Endothelial cell (in vitro differentiated cells): ENCODE measurements at regions not wholly inside any gene's neighbourhood (a gene's known extent, or its start where the extent isn't known, plus 50 kb on each side); places are given as distances from the start of the nearest gene placed in this dataset.
"Not testable (repeated sequence)": the region's sequence is repeated elsewhere in the genome, so short reads cannot be mapped to it uniquely, and the experiment has no call there.

Source experiments
- DNase-seq: peaks from one replicate; pipeline ENCODE4 v3.0.0; 2021; ENCODE audit warnings: low spot score
- H3K27ac Mint-ChIP-seq: one replicate; pipeline ENCODE4 v1.8.0; 2021; ENCODE audit warnings: mixed read lengths, inconsistent platforms; ENCODE audit not compliant: unreplicated experiment
- H3K27me3 Mint-ChIP-seq: one replicate; pipeline ENCODE4 v1.8.0; 2021; ENCODE audit warnings: mild to moderate bottlenecking, moderate library complexity, mixed read lengths, inconsistent platforms; ENCODE audit not compliant: unreplicated experiment
- H3K36me3 Mint-ChIP-seq: one replicate; pipeline ENCODE4 v1.8.0; 2021; ENCODE audit warnings: mild to moderate bottlenecking, low read depth, mixed read lengths, inconsistent platforms; ENCODE audit not compliant: unreplicated experiment
- H3K4me1 Mint-ChIP-seq: one replicate; pipeline ENCODE4 v1.8.0; 2021; ENCODE audit warnings: mild to moderate bottlenecking, mixed read lengths, inconsistent platforms; ENCODE audit not compliant: unreplicated experiment
- H3K4me3 Mint-ChIP-seq: one replicate; pipeline ENCODE4 v1.8.0; 2021; ENCODE audit warnings: mild to moderate bottlenecking, mixed read lengths, inconsistent platforms; ENCODE audit not compliant: unreplicated experiment
- H3K9me3 Mint-ChIP-seq: one replicate; pipeline ENCODE4 v1.8.0; 2021; ENCODE audit warnings: mixed read lengths, inconsistent platforms; ENCODE audit not compliant: unreplicated experiment
- CTCF ChIP-seq: fragments of 200-600 bp; sonication (generic); IDR thresholded peaks from one replicate; pipeline ENCODE4 v1.5.0; 2021; ENCODE audit warnings: antibody characterized with exemption; ENCODE audit not compliant: unreplicated experiment

GRCh38 chr5:100402071-100402470 is 133.1 kb upstream of the FAM174A start:
- H3K27me3 Mint-ChIP-seq: no peaks in the 10 kb centered on the region
- H3K36me3 Mint-ChIP-seq: no peaks in the 10 kb centered on the region
- H3K27ac Mint-ChIP-seq: no peak overlapping the region
- no peak for TF ChIP-seq CTCF
- peaks cover 2% of the 10 kb centered on the region for H3K4me1 Mint-ChIP-seq
- H3K9me3 Mint-ChIP-seq: no peaks in the 10 kb centered on the region
- no peak for DNase-seq
- no peak overlapping the region for H3K4me3 Mint-ChIP-seq

GRCh38 chr5:100401149-100401548 is 134.0 kb upstream of the FAM174A start:
- Mint-ChIP-seq H3K4me1 (peaks cover 2% of the 10 kb centered on the region), H3K27ac (no peak overlapping the region), H3K4me3 (no peak overlapping the region), H3K9me3 (no peaks in the 10 kb centered on the region), H3K27me3 (no peaks in the 10 kb centered on the region), H3K36me3 (no peaks in the 10 kb centered on the region)
- no peak for DNase-seq
- TF ChIP-seq CTCF: no peak

GRCh38 chr5:100398815-100399214 is 136.4 kb upstream of the FAM174A start:
- H3K4me3 Mint-ChIP-seq, H3K36me3 Mint-ChIP-seq, DNase-seq, H3K4me1 Mint-ChIP-seq, H3K27ac Mint-ChIP-seq, H3K27me3 Mint-ChIP-seq, H3K9me3 Mint-ChIP-seq: not testable (repeated sequence)

- not testable (repeated sequence) for DNase-seq, H3K9me3 Mint-ChIP-seq, H3K4me1 Mint-ChIP-seq, H3K27ac Mint-ChIP-seq, H3K27me3 Mint-ChIP-seq, H3K36me3 Mint-ChIP-seq, H3K4me3 Mint-ChIP-seq
Observed at GRCh38 chr5:100379254-100379858, 155.8 kb upstream of the FAM174A start.

- DNase-seq, H3K36me3 Mint-ChIP-seq, H3K4me1 Mint-ChIP-seq, H3K27ac Mint-ChIP-seq, H3K9me3 Mint-ChIP-seq, H3K4me3 Mint-ChIP-seq, H3K27me3 Mint-ChIP-seq: not testable (repeated sequence)
Observed at GRCh38 chr5:100364757-100365478, 170.3 kb upstream of the FAM174A start.

- H3K9me3 Mint-ChIP-seq, H3K4me1 Mint-ChIP-seq, H3K27ac Mint-ChIP-seq, H3K4me3 Mint-ChIP-seq, H3K27me3 Mint-ChIP-seq, DNase-seq, H3K36me3 Mint-ChIP-seq: not testable (repeated sequence)
Observed at GRCh38 chr5:100364343-100364742, 170.8 kb upstream of the FAM174A start.

DNA sequence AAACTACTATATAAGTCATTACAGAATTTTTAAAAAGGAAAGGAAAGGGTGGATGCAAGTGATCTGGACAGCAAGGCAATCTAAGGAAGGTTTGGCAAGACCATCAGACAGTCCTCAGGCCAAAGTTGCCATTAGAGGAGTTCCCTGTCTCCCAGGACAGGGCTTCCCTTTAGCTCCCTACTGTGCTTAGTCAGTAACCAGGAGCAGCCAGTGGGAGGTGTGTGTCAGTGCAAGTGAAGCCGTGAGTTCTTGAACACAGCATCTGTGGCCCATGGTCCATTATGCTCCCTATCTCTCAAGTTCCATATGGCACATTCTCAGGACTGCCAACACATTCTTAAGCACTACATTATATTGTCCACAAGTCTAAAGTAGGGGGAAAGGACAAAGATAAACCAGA is 175.2 kb upstream of the FAM174A start:
- H3K27ac Mint-ChIP-seq, H3K9me3 Mint-ChIP-seq, H3K27me3 Mint-ChIP-seq, H3K4me3 Mint-ChIP-seq, H3K4me1 Mint-ChIP-seq, DNase-seq, H3K36me3 Mint-ChIP-seq: not testable (repeated sequence)

DNA sequence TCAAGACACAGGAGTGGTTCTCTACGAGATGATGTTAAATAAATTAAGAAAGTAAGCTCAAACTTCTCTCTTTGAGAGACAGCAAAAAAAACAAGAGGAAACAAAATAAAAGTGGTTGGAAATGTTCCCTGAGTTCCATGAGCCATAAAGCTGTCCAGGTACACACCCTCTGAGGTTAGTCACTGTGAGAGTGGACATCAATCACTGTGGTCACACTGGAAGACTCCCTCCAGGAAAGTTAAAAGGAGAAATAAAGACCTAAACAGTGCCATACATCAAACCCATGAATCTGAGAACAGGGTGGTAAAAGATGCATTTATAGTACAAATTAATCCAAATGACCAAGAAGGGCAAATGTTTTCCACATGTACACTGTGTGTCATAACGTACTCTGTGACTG is 188.9 kb upstream of the FAM174A start:
- not testable (repeated sequence) for H3K27ac Mint-ChIP-seq, H3K4me1 Mint-ChIP-seq

DNA sequence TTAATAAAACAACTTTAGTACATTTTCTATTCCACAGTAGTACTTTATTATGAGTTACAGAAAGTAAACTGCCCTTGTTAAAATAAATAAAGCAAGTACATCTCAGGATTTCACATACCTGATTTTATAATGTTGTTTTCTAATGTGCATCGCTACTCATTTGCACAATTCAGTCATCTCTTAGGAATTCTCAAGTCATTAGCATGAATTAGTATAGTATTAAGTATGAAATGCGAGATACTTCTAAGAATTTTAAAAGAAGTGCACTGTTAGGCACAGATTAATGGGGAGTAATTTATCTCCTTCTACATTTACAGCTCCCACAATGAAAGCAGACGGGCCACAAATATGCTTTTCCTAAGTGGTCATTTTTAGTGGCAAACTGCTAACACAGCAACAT is 193.7 kb upstream of the FAM174A start:
- H3K4me3 Mint-ChIP-seq, H3K27ac Mint-ChIP-seq, H3K4me1 Mint-ChIP-seq, DNase-seq, H3K9me3 Mint-ChIP-seq, H3K36me3 Mint-ChIP-seq, H3K27me3 Mint-ChIP-seq: not testable (repeated sequence)

More for the DNA sequence above, 188.9 kb upstream of the FAM174A start:
- H3K9me3 Mint-ChIP-seq, H3K4me3 Mint-ChIP-seq, H3K27me3 Mint-ChIP-seq, H3K36me3 Mint-ChIP-seq, DNase-seq: not testable (repeated sequence)
